Glomerular visceral epithelial cell (primary cell): ENCODE measurements at regions not wholly inside any gene's neighbourhood (a gene's known extent, or its start where the extent isn't known, plus 50 kb on each side); places are given as distances from the start of the nearest gene placed in this dataset.
"Not testable (repeated sequence)": the region's sequence is repeated elsewhere in the genome, so short reads cannot be mapped to it uniquely, and the experiment has no call there.

Source experiments
- DNase-seq: peaks from one replicate; pipeline ENCODE4 v3.0.0-alpha.2; 2016; ENCODE audit errors: extremely low spot score

- no peak for DNase-seq
These were observed 137.3 kb upstream of the TMTC4 start for GRCh38 chr13:100811928-100812327.

GRCh38 chr13:100811024-100811865, 136.7 kb upstream of the TMTC4 start:
- no peak for DNase-seq

GRCh38 chr13:100810481-100810880, 135.9 kb upstream of the TMTC4 start:
- no peak for DNase-seq

GRCh38 chr13:100809856-100810255, 135.3 kb upstream of the TMTC4 start:
- no peak for DNase-seq

DNA sequence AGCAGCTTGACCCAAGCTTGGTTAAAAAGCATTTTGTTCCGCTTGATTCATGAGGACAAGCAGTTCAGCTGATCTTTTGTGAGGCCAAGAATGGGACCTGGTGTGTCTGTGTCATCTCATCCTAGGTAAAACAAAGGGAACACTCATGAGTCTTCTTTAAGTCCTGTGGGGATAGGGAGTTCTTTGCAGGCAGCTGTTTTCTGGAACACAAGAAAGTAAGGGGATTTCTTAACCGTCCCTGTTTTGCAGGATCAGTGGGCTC, 134.5 kb upstream of the TMTC4 start:
- no peak for DNase-seq

DNA sequence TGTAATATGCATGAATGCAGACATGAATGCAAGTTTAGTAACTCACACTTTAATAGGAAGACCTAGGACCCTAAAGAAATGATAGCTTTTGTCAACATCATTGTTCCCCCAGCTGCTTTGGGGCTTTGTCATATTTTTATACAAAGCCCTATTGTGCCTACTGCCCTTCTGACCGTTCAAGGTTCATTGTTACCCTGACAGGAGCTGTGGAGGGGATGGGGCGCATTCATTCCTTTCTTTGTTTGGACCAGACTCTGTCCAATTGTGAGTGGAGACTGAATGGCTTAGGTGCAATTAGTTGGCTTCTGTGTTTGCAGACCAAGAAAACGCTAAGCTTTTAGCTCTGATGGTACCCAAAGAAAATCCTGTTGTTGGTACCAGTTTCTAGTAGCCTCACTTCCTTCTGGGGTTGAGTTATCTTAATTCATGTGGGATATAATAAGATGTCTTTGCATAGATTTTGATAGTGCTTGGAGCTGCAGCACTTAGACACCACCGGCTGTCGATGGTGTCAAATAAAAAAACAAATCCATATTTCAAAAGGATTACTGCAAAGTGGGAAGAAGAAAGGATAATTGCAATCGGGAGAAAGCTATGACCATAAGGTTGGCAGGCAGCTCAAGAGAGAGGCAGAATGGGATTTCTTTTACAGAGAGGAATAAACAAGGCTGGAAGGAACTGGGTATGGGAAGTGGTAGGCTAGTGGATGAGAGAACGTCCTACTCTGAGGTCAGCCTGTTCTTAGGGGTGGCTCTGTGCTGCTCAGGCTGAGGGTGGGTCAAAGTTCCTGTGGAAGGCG, 133.9 kb upstream of the TMTC4 start:
- no peak for DNase-seq

DNA sequence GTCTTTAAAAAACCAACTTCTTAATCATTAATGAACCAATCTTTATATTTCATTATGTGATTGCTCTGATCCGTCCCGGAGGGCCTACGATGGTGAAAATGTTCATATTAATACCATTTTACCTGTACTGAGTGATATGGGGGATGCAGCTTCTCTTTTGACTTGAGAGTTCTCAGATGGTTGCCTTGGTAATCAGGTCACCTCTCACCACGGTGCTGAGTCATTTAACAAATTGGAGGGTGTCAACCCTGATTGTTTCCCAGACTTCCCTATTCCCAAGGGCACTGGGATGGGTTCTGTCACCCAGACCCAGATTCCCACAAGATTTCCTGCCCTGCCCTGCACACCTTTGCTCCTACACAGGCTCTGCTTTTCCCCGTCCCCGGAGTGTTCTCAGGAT, 128.5 kb upstream of the TMTC4 start:
- no peak for DNase-seq

DNA sequence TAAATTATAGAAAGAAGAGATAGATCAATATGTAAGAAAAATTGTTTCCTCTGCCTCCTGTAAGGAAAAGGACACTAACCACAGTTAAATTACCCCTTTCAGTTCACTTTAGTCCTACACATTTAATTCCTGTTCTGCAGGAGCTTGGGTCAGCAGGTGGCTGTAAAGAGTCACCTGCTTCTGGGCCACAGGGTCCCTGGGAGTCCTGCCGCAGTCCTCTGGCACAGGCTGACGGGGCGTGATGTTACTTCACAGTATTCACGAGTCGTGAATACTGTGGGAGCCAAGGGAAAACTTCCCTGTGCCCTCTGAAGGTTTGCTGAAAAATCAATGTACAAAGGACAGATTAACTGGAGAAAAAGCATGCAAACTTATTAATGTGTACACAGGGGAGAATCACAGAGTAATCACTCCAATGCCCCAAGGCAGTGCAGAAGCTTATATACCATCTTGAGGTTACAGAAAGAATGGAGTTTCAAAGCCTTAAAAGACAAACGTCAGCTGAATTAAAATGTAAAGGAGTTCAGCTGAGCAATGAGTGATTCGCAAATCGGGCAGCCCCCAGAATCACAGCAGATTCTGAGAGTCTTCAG, 125.8 kb upstream of the TMTC4 start:
- no peak for DNase-seq

- no peak for DNase-seq
These were observed 124.3 kb upstream of the TMTC4 start for GRCh38 chr13:100798739-100799361.

- DNase-seq, result no peak
These were observed 123.3 kb upstream of the TMTC4 start for GRCh38 chr13:100797921-100798320.

DNA sequence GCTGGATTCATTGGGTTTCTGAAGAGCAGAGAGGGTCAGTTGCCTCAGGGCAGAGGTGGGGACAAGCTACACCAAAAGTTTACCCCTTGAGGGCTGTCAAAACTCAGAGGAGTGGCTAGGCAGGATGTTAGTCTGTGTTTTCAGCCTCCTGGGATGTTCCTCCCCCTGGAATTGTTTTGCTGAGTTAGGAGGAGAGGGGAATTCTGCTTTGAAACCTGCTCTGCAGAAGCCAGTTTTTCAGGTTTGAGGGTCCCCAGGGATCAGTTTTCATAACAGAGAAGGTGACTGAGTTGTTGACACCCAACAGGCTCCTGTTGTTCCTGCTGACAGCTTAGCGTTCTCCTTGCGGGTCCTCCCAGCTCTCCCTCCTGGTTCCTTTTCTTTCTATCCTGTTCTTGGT, 121.9 kb upstream of the TMTC4 start:
- DNase-seq, result no peak

- DNase-seq, result no peak
These were observed 120.0 kb upstream of the TMTC4 start for GRCh38 chr13:100794575-100794974.

- DNase-seq, result no peak
These were observed 115.8 kb upstream of the TMTC4 start for GRCh38 chr13:100790405-100790804.

DNA sequence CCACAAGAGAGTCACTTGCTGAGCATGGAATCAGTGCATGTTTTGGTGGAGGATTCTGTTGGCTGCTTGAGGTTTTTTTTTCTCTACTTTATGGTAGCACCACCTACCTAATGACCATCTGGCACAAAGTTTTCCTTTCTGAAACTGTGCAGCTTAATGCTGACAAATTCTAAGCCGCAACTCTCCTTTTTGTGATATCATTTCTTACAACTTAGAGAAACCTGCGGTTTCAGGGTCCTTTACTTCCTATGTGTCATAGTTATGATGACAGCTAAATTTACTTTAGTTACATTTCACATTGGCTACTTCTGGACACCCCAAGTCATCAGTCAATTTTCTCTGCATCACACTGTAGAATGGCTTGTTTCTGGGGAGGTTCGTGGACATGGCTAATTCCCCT, 115.4 kb upstream of the TMTC4 start:
- no peak for DNase-seq

- no peak for DNase-seq
These were observed 114.9 kb upstream of the TMTC4 start for GRCh38 chr13:100789481-100789880.

GRCh38 chr13:100789025-100789424, 114.4 kb upstream of the TMTC4 start:
- no peak for DNase-seq

GRCh38 chr13:100788540-100788939, 113.9 kb upstream of the TMTC4 start:
- DNase-seq, result no peak

GRCh38 chr13:100787899-100788298, 113.3 kb upstream of the TMTC4 start:
- DNase-seq, result no peak

- not testable (repeated sequence) for DNase-seq
These were observed 102.1 kb upstream of the TMTC4 start for GRCh38 chr13:100776686-100777085.

DNA sequence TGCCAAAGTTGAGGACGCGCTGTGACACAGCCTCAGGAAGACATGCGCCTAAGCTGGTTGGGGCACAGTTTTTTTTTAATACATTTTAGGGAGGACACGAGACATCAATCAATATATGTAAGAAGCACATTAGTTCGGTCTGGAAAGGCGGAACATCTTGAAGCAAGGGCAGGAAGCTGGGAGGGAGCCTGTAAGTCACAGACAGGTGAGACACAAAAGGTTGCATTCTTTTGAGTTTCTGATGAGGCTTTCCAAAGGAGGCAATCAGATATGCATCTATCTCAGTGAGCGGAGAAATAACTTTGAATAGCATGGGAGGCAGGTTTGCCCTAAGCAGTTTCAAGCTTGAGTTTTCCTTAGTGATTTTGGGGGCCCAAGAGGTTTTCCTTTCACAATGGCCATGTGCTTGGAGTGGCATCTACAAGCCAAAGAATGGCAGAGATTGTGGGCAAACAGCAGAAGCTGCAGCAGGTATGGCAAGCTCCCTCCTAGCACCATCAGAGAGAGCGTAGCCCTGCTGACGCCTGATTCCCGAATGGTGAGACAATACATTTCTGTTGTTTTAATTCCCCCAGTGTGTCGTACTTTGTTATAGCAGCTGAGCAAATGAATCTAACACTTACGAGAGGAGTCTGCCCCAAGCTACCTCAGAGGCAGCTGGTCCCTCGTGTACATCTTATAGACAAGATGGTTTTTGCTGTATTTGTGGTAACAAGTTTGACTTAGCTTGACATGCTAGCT, 99.5 kb upstream of the TMTC4 start:
- DNase-seq, result no peak

GRCh38 chr13:100773429-100773828, 98.8 kb upstream of the TMTC4 start:
- no peak for DNase-seq

GRCh38 chr13:100767192-100767591, 92.6 kb upstream of the TMTC4 start:
- DNase-seq, result no peak
